HG03060 (cell line): ENCODE measurements at regions not wholly inside any gene's neighbourhood (a gene's known extent, or its start where the extent isn't known, plus 50 kb on each side); places are given as distances from the start of the nearest gene placed in this dataset.

ENCODE experiments used
- ATAC-seq: cut with Tn5 transposase; IDR thresholded peaks from one replicate; pipeline ENCODE4 v1.9.1; 2021; ENCODE audit warnings: low read depth, moderate number of reproducible peaks; ENCODE audit not compliant: unreplicated experiment

GRCh38 chr16:79451196-79451816 is 149.2 kb downstream of the MAF start:
- ATAC-seq = peak; percentile 75

DNA sequence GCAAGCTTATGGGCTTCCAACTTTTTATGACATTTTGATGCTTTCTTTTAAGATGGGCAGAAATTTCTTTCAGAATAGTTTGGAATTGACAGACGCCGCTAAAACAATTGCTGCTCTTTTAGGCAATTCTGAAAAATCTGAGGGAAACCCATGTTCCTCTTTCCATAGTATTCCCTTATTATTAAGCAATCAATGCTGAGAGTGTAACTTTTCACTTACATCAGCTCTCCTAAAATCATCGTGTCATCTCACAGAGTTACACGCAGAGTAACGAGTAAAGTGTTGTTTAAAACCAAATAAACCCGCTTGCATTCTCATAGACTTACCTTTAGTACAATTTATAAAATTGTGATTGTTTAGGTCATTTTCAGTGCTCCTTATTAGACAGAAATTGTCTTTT is 150.6 kb downstream of the MAF start:
- ATAC-seq = no peak

DNA sequence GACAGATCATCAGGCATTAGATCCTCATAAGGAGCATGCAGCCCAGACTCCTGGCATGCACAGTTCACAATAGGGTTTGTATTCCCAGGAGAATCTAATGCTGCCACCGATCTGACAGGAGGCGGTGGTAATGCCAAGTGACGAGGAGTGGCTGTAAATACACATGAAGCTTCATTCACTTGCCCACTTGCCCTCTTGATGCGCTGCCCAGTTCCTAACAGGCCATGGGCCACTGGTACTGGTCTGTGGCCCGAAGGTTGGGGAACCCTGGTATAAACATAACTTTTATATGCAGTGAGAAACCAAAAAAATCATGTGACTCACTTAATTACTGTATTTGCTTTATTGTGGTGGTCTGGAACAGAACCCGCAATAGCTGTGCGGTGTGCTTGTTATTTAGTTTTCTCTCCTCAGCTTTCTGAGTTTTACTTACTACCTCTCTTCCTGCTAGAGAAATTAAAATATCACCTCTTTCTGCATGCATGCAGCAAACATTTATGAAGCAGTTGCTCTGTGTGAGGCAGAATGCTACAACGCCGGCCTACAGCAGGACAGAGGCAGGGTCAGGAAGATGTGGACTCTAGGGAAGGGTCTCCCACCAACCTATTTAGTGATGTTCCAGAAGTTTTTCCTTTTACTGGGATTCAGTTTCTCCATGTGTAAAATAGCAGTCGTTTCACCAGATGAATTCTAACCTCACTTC is 151.3 kb downstream of the MAF start:
- no peak for ATAC-seq

- ATAC-seq = no peak
Observed at GRCh38 chr16:79444572-79444971, 156.0 kb downstream of the MAF start.

DNA sequence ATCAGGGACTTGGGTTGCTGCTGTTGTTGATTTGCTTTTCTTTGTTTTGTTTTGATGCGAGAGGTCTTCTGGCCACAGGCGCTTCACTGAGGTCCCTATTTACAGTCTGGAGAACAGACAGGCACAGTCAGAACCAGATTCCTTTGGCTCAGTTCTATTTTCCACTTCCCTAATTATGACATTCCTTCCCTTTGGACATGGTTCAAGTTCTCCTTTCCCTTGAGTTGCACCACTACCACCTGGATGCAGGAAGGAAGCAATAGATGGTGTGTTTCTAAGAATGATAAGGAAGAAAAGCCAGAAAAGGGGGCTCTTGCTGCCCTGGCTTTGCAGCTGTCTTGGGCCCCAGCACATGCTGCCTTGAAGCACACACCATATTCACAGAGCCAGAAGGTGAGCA is 160.6 kb downstream of the MAF start:
- no peak for ATAC-seq

DNA sequence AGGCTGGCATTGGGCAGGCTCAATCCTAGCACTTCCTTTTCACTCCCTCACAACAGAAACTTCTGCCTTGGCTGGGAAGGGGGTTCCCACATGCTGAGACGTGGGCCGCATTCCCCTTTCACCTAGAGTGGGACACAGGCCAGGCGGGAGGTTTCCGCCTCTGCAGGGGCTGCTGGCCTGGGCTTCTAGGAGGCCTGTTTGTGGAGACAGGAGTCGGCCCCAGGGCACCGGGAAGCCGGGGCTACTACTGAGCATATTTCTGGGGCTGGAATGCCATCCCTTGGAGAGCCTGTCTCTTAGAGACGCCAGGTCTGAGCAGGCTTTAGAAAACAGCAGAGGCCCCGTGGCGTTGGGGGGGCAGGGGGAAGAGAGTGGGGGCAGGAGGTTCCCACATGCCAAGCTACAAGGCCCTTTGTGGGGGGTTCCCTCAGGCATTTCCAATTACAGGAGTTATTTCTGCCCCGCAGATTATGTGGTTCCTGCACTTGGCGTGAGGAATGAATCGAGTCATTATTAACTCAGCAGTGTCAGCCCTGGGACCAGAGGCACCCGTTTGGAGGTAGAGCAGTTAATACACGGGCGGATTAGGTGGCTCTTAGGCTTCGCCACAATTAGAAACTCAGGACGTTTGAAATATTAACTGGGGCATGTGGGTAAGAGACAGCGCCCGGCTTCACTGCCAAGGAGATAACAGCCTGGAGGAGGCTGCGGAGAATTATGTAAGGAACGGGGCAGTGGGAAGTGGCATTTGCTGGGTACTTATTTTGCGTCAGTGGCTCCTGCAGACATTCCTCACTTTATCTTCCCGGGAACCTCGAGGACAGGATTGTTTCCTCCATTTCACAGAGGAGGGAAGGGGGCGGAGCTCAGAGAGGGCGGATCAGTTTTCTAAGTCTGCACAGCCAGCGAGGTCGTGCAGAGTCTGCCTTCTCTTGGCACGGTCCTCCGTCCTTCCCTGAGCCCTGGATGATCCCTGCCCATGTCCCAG is 162.5 kb downstream of the MAF start:
- no peak for ATAC-seq

GRCh38 chr16:79436885-79437284 is 163.7 kb downstream of the MAF start:
- ATAC-seq = no peak

DNA sequence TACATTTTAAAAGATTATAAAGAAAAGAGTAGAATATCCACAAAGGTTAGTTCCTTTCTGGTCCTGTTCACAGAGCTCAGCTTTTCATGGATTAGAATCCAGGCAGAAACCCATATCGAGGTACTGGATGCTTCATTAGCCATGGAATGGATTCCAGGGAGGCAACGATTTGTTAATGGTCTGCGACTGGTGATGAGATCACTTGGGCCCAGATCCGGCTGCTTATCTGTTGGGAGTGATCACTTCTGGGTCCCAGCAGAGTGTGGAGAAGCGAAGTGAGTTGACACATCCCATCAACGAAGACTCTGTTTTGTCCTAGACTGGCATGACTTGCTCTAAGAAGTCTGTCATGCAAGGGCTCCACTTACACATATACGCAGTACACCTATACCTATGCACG is 165.8 kb downstream of the MAF start:
- no peak for ATAC-seq

GRCh38 chr16:79434092-79434491 is 166.4 kb downstream of the MAF start:
- no peak for ATAC-seq

GRCh38 chr16:79431923-79432322 is 168.6 kb downstream of the MAF start:
- ATAC-seq = no peak

- ATAC-seq = no peak
Observed at GRCh38 chr16:79430191-79430678, 170.3 kb downstream of the MAF start.

DNA sequence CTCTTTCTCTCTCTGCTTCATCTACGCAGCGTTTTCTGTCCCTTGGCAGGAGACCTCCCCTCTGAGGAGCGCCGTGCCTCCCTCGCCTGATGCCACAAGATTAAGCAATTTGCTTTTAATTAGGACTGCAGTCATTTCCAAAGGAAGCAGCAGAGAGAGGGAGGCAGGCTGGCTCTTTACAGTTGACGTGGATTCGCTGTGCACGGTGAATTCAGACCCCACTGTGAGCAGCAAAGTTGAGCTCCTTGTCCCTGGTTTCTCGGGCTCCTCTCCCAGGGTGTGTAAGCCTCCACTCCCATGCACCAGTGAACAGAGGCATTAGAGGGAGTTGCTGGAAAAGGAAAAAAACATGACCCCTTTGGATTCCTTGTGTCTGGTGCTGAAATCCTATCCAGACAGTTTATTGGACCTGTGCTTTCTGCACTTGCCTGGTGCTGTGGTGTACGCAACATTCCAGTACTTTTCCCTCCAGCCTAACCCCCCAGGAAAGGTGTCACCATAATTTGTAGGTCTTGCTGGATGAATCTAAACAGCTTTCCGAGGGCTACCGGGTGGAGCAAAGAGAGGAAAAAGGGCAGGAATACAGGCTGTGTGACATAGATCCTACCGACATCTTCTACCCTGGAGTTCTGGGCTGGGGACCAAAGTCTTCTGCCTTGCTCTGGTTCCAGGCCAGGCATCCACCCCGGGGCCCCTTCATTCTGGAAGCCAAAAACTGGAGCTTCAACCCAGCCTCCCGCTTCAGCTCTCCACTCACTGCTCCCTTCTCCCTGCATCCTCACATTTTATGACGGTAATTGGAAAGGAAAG is 171.0 kb downstream of the MAF start:
- no peak for ATAC-seq

- no peak for ATAC-seq
Observed at GRCh38 chr16:79426663-79427062, 173.9 kb downstream of the MAF start.

DNA sequence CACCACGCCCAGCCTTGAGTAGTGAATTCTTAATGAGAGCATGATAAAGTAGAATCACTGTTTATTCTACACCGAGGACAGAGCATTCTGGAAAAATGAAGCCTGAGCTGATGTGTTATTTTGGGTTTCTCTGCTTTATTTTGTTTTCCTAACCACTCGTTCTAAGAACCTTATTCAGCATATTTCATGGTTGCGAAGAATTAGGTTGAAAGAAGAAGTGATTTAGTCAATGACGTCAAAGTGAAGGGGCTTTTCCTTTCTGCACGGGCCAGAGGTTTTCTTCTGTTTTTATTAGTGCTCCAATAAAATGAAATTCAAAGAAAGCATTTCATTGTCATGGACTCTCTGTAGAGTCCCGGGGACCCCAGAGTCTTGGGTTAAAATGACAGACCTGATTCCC is 178.5 kb downstream of the MAF start:
- ATAC-seq = no peak

GRCh38 chr16:79421126-79421525 is 179.4 kb downstream of the MAF start:
- ATAC-seq = no peak

DNA sequence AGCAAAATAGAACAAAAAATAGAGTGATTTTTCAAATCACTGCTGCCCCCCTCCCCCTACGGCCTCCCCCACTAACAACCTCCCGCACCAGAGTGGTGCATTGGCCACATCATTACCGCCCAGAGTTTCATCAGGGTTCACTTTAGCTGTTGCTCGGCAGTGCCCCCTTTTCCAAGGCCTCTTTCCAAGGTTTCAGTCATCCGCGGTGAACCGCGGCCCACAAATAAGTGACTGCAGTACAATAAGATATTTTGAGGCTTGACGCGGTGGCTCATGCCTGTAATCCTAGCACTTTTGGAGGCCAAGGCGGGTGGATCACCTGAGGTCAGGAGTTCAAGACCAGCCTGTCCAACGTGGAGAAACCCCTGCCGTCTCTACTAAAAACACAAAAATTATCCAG is 180.0 kb downstream of the MAF start:
- ATAC-seq = no peak

DNA sequence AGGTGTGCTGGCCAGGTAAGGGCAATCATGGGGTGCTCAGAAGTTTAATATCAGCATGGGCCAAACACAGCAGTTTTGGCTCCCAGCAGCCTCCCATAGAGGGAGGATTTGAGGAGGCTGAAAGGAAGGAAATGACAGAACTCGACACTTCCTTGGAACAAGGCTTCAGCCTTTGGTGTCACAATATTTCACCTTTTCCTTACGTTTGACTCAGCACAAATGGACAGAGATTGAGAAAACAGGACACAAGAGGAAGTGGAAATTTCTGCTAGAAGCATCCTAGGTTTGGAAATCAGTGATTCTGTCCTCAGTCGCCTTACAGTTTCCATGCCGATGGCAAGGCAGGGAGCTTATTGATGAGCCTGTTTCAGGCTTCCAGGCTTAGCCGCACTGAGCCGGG is 181.4 kb downstream of the MAF start:
- no peak for ATAC-seq

DNA sequence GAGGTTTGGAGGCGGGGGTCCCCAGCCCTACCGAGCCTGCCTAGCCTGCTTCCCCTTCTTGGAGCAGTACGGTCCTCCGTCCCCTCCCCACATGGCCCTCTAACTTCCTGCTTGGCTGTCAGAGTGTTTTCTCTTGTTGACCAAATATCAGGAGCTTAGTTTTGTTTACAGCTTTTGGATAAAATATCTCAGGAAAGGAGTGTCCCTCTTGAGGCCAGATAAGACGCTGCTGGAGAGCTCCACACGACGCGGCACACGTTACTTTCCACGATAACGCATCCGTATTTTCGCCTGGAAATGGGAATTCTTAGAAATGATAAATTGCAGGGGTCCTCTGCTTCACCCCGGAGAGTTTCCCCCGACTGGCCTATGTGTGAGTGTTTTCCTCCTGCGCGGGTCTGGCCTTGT is 182.9 kb downstream of the MAF start:
- no peak for ATAC-seq

DNA sequence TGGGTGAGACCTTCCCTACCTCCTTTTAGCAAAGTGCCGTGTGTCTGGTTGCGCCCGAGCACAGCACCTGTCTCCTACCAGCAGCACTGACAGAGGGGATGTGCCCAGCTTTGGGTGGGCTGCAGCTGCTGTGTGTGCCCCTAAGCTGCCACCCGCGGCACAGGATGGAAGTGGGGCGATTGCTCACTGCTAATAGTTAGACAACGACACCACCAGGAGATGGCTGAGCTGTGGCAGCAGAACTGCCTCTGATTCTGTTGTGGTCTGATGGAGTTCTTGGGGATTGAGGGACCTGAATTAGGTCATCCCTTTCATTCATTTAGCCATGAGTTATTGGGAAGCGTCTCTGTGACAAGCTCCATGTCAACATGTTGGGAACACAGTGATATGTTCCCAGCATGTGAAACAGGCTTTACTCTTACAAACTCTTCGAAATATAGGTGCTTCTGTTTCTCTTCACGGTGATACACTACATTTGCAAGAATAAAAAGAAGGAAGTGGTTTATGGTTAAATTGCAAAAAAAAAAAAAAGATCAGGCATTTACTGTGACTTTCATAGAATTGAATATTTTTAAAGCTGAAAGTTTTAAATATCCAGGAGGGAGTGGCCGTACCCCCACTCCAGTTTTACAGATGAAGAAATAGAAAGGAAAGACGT is 184.4 kb downstream of the MAF start:
- no peak for ATAC-seq

GRCh38 chr16:79412783-79413225 is 187.7 kb downstream of the MAF start:
- ATAC-seq = no peak
